ENCODE measurements at regions not wholly inside any gene's neighbourhood (a gene's known extent, or its start where the extent isn't known, plus 50 kb on each side); places are given as distances from the start of the nearest gene placed in this dataset.

- Mint-ChIP-seq H3K4me1 (ENCODE audit: unreplicated experiment) (peaks cover 2% of the 10 kb centered on the region), H3K9me3 (ENCODE audit: unreplicated experiment) (no peaks in the 10 kb centered on the region), H3K27ac (ENCODE audit: unreplicated experiment) (no peak overlapping the region), H3K4me3 (ENCODE audit: unreplicated experiment) (no peak overlapping the region), H3K36me3 (ENCODE audit: low read depth, unreplicated experiment) (no peaks in the 10 kb centered on the region), H3K27me3 (ENCODE audit: unreplicated experiment) (no peaks in the 10 kb centered on the region)
- no peak for DNase-seq (ENCODE audit: low spot score)
- TF ChIP-seq CTCF (IDR thresholded peaks at IDR 0.05; ENCODE audit: unreplicated experiment): no peak
Observed at GRCh38 chr4:165628572-165628971, 244.5 kb upstream of the TLL1 start.

- no peak for TF ChIP-seq CTCF (IDR thresholded peaks at IDR 0.05; ENCODE audit: unreplicated experiment)
- no peak overlapping the region for H3K4me3 Mint-ChIP-seq (ENCODE audit: unreplicated experiment)
- no peak overlapping the region for H3K27ac Mint-ChIP-seq (ENCODE audit: unreplicated experiment)
Observed at GRCh38 chr4:165630671-165631070, 242.4 kb upstream of the TLL1 start.

GRCh38 chr4:165631208-165631894 is 241.7 kb upstream of the TLL1 start:
- Mint-ChIP-seq H3K27me3 (ENCODE audit: unreplicated experiment) (no peaks in the 10 kb centered on the region), H3K9me3 (ENCODE audit: unreplicated experiment) (no peaks in the 10 kb centered on the region), H3K27ac (ENCODE audit: unreplicated experiment) (no peak overlapping the region), H3K4me1 (ENCODE audit: unreplicated experiment) (peaks cover 2% of the 10 kb centered on the region), H3K4me3 (ENCODE audit: unreplicated experiment) (no peak overlapping the region), H3K36me3 (ENCODE audit: low read depth, unreplicated experiment) (no peaks in the 10 kb centered on the region)
- no peak for DNase-seq (ENCODE audit: low spot score)
- no peak for TF ChIP-seq CTCF (IDR thresholded peaks at IDR 0.05; ENCODE audit: unreplicated experiment)

More at GRCh38 chr4:165630671-165631070, 242.4 kb upstream of the TLL1 start:
- peaks cover 2% of the 10 kb centered on the region for H3K4me1 Mint-ChIP-seq (ENCODE audit: unreplicated experiment)
- H3K36me3 Mint-ChIP-seq (ENCODE audit: low read depth, unreplicated experiment): no peaks in the 10 kb centered on the region
- no peaks in the 10 kb centered on the region for H3K9me3 Mint-ChIP-seq (ENCODE audit: unreplicated experiment)
- no peak for DNase-seq (ENCODE audit: low spot score)
- H3K27me3 Mint-ChIP-seq (ENCODE audit: unreplicated experiment): no peaks in the 10 kb centered on the region

- H3K4me1 Mint-ChIP-seq (ENCODE audit: unreplicated experiment): peaks cover 2% of the 10 kb centered on the region
- no peak overlapping the region for H3K4me3 Mint-ChIP-seq (ENCODE audit: unreplicated experiment)
- no peak for TF ChIP-seq CTCF (IDR thresholded peaks at IDR 0.05; ENCODE audit: unreplicated experiment)
- no peak overlapping the region for H3K27ac Mint-ChIP-seq (ENCODE audit: unreplicated experiment)
- DNase-seq (ENCODE audit: low spot score): no peak
- no peaks in the 10 kb centered on the region for H3K9me3 Mint-ChIP-seq (ENCODE audit: unreplicated experiment)
- no peaks in the 10 kb centered on the region for H3K36me3 Mint-ChIP-seq (ENCODE audit: low read depth, unreplicated experiment)
- H3K27me3 Mint-ChIP-seq (ENCODE audit: unreplicated experiment): no peaks in the 10 kb centered on the region
Observed at GRCh38 chr4:165631912-165632311, 241.1 kb upstream of the TLL1 start.

GRCh38 chr4:165634766-165635165 is 238.3 kb upstream of the TLL1 start:
- peaks cover 2% of the 10 kb centered on the region for H3K4me1 Mint-ChIP-seq (ENCODE audit: unreplicated experiment)
- no peaks in the 10 kb centered on the region for H3K9me3 Mint-ChIP-seq (ENCODE audit: unreplicated experiment)
- no peaks in the 10 kb centered on the region for H3K27me3 Mint-ChIP-seq (ENCODE audit: unreplicated experiment)
- no peak overlapping the region for H3K4me3 Mint-ChIP-seq (ENCODE audit: unreplicated experiment)
- no peak for TF ChIP-seq CTCF (IDR thresholded peaks at IDR 0.05; ENCODE audit: unreplicated experiment)
- H3K27ac Mint-ChIP-seq (ENCODE audit: unreplicated experiment): no peak overlapping the region
- no peak for DNase-seq (ENCODE audit: low spot score)
- H3K36me3 Mint-ChIP-seq (ENCODE audit: low read depth, unreplicated experiment): no peaks in the 10 kb centered on the region

Data from endothelial cell (in vitro differentiated cells).